SHP77 treated with DMSO at 0.1 percent for 48 hours (cell line): ENCODE measurements at regions not wholly inside any gene's neighbourhood (a gene's known extent, or its start where the extent isn't known, plus 50 kb on each side); places are given as distances from the start of the nearest gene placed in this dataset.
A peak's percentile ranks its signal among the peaks of the same experiment; 100 is the strongest.
"Not testable (repeated sequence)": the region's sequence is repeated elsewhere in the genome, so short reads cannot be mapped to it uniquely, and the experiment has no call there.

Experiments used
- DNase-seq: peaks from one replicate; lab custom pipeline; 2025; lab: John Stamatoyannopoulos, UW

DNA sequence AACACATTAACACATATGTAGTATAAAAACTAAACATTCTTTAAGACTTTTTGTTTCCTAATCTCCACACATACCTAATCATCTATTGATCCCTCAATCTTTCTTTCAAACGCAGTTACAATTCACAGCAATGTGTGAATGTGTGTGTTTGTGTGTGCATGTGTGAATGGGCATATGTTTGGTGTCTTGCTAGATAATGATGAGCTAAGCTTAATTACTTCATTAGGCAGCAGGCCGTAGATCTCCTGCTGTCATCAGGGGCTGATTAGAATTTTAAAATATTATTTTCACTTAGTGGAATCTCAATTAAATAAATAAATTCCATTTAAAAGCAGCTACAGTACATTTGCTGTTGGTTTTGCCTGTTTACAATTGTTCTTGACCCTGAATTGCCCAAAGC, 187.8 kb upstream of the LHX8 start:
- DNase-seq, result no peak

DNA sequence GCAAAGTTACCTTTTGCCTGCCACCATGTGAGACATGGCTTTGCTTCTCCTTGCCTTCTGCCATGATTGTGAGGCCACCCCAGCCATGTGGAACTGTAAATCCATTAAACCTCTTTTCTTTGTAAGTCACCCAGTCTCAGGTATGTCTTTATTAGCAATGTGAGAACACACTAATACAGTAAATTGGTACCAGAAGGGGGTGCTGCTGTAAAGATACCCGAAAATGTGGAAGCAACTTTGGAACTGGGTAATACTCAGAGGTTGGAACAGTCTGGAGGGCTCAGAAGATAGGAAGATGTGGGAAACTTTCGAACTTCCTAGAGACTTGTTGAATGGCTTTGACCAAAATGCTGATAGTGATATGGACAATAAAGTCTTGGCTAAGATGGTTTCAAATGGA, 184.8 kb upstream of the LHX8 start:
- DNase-seq, result not testable (repeated sequence)

DNA sequence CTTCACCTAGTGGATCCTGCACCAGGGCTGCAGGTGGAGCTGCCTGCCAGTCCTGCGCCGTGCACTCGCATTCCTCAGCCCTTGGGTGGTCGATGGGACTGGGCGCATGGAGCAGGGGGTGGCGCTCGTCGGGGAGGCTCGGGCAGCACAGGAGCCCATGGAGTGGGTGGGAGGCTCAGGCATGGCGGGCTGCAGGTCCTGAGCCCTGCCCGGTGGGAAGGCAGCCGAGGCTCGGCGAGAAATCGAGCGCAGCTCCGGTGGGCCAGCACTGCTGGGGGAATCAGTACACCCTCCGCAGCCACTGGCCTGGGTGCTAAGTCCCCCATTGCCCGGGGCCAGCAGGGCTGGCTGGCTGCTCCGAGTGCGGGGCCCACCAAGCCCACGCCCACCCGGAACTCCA, 182.2 kb upstream of the LHX8 start:
- not testable (repeated sequence) for DNase-seq

DNA sequence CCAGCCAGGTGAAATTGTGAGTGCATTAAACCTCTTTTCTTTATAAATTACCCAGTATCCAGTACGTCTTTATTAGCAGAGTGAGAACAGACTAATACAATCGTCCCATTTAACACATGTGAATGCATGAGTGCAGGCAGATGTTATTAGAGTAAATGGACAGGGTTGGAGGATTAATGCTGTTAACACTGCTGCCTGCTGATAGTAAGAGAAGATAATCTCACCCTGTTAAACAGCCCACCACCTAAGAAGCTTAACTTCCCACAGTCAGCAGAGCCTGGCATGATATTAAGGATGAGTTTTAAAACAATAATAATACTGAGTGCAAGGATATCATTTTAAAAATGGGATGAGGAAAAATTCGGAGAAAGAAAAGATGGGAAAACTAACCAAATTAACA, 181.4 kb upstream of the LHX8 start:
- no peak for DNase-seq

DNA sequence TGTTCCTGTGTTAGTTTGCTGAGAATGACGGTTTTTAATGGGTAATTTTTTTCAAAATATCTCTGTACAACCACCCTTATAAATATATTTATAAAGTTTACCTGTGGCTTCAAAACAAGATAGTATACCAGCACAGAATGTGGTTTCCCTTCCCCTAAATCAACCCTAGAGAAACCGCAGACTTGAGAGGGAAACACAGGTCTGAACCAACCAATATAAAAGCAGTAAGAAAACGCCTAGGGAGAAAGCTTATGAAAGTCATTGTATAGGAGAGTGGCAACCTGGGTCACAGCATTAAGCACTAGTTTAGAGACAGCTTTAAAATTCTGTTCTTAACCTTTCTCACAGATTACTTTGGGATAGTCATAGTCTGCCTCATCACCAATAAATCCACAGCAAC, 180.6 kb upstream of the LHX8 start:
- DNase-seq, result no peak

DNA sequence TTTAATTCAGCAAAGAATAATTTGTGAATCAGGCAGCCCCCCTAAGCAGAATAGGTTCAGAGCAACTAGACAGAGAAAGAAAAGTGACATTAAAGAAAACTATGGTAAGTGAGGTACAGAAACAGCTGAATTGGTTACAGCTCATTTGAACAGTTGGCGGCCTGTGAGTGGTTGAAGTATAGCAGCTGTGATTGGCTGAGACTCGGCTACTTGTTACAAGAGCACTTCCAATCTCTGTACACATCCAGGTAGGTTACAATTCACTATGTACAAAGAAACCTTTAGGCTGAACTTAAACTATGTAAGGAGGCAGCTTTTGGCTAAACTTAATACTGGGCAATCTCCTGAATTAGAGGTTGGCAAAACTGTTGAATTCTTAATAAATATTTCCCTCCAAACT, 171.1 kb upstream of the LHX8 start:
- DNase-seq, result no peak

DNA sequence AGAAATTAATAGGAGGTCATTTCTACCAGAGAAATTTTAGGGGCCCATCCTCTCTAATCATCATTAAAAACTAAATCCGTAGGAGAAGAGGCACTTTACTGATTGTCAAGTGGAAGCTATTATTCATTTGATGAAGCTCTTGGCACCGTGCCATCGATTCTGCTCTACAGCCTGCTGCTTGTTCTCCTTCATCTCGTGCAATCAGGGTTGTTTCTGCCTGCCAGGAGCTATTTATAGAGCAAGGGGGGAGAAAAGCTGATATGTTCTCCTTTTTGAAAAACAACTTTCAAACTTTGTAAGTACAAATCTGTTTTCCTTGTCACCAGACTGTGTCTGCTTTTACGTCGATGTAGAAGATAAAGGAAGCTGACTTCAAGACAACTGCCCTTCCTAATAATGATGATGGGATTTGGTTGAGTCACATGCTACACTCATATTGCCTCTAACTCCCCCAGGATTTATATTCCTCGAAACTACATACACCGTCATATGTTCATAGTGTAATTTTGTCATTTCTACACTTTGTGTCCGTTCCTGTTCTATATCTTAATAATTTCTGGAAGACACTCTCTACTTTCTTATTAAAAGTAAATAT, 169.6 kb upstream of the LHX8 start:
- DNase-seq, result peak; percentile 87

DNA sequence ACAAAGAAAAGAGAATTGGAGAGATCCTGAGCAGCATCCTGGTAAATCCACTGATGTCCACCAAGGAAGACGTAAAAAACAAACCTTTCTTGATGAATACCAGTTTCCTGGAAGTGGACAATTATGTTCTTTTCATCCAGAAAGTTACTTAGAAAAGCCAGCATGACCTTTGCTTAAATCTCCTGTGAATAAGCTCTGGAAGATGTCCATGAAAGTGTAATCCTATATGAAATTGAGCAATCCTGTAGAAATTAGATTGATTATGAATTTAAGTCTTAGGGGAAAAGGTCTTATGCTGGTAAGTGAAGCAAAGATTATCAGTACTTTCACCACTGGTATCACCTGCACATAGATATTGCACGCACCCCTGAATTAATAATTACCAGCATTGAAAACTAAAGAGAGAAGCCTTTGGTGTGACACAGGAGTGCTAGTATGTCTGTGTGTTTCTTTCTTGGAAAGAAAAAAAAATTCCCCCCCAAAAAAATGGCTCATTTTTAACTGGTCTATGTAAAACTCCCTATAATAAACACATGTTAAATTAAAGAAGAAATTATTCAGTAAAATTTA, 164.5 kb upstream of the LHX8 start:
- DNase-seq, result no peak

DNA sequence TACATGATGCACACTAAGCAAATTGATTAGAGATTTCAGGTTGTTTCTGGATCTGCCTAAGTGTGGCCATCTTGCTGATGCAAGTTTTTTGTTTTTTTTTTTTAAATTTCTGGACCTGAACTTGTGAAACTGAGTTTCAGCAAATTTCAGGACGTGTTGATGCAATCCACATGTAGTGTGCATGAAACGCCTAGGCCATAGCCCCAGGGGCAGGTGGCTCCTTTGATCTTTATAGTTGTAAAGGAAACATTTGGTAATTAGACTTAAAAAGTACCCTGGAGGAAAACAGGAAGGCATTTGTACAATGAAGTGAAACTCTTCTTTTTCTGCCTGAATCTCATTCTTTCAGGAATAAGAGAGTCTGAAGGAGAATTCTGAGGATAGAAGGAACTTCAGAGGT, 162.2 kb upstream of the LHX8 start:
- no peak for DNase-seq

DNA sequence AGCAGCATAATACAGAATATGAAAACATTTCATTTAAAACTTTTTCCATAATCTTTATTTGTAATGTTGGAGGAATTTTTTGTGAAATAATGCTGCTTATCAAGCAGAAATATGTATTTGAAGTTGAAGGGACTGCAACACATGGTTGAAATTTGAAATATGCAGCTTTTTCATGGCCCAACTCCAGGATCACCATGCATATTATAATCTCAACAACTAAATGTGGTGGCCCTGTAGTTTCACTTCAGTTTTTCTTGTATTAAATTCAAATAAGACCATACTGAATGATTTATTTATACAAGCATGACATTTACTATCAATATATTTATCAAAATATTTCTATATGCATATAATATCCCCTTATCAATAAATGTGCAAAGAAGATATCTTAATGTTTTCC, 157.7 kb upstream of the LHX8 start:
- no peak for DNase-seq

DNA sequence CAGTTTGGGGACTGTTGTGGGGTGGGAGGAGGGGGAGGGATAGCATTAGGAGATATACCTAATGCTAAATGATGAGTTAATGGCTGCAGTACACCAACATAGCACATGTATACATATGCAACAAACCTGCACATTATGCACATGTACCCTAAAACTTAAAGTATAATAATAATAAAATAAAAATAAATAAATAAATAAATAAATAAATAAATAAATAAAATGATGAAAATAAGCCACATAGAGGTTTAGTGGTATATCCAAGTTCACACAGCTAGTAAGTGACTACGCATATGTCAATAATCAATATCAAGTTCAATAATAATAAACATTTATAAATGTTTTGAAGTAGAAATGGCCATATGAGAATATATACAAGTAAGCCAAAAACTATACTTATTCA, 141.7 kb upstream of the LHX8 start:
- not testable (repeated sequence) for DNase-seq

DNA sequence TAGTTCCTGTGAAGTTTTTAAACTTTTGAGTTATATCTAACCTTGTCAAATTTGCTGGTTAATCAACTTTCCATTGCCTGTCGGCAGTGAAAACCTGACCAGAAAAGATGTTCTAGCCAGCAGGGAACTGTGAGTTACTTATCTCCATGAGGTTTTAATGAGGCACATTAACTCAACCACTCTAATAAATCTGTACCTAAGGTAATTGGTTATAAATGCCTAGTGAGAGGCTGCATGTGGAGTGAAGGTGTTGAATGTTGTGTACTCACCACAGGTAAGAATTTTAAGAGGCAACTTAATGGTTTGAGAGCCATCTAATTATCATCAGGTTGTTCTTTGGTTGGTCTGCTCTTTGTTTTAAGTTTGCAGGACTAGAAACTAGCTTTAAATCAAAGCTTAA, 138.4 kb upstream of the LHX8 start:
- no peak for DNase-seq

DNA sequence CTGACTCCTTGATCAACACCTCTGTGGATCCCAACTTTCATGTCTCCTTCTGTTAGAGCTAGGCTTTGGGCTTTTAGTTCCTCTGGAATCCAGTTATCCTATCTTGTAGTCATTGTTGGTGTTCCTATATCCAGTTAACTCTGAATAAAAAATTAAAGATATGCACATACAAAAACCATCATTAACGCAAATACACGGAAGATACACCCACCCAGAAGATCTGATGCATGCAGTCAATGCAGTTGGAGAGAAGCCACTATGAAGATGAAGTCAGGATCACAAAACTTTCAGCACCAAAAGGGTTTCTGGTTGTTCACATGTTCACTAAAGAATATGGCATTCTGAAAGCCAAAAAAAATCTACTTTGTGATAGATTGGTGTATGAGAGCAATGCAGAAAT, 123.6 kb upstream of the LHX8 start:
- no peak for DNase-seq

DNA sequence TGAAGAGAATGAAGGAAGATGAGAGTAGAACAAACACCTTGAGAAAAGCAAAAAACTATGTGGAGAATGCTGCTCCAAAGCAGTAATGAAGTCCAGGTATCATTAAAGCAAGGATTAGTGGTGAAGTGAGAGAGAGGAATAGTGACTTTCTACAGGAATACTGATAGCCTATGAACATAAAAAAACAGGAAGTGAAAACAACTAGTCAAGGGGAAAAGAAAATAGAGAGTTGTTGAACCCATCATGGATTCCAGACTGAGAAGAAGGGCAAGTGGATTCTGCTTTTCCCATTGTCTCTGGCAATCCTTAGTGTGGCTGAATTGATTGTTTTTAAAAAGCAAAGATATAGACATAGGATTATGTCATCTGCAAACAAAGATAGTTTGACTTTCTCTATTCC, 119.9 kb upstream of the LHX8 start:
- DNase-seq, result no peak

DNA sequence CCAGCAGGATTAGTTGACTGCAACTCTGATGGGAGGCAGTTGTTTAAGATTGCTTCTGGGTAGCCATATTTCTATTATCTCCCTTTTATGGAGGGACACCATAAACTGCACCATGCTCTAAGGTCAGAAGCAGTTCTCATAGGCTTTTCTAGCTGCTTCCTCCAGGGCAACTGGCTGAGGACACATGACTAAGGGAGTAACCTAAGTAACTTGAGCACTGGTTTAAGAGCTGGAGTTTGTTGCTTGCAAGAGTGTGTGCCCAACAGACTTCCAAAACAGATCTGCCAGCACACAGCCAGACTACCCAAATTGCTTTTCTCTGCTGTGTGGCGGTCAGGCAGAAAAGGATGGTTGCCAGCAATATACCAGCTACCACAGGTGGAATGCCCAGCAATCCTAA, 111.2 kb upstream of the LHX8 start:
- no peak for DNase-seq

DNA sequence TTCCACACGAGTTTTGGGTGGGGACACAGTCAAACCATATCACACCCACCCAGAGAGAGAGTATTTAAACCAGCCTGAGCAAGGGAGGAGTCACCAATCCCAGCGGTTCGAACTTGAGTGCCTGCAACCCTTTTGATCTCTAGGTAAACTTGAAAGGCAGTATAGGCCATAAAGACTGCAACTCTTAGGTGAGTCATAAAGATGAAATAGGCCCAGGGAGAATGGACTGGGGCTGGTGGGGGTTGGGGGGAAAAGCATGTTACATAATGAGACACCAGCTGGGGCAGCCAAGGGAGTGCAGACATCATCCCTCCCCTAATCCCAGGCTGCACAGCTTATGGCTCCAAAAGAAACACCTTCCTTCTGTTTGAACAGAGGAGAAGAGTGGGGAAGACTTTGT, 99.8 kb upstream of the LHX8 start:
- DNase-seq, result no peak

DNA sequence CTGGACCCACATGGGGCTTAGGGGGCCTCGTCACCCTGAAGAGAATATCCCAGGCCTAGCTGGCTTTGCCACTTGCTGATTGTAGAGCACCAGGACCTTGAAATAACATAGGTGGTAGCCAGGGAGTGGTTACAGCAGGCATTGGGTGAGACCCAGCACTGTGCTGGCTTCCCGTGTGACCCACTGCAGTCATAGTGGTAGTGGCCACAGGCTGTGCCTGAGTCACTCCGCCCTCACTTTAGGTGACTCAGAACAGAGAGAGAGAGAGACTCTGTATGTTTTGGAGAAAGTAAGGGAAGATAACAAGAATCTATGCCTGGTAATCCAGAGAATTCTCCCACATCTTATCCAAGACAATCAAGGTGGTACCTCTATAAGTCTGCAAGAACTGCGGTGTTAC, 98.7 kb upstream of the LHX8 start:
- DNase-seq, result no peak

DNA sequence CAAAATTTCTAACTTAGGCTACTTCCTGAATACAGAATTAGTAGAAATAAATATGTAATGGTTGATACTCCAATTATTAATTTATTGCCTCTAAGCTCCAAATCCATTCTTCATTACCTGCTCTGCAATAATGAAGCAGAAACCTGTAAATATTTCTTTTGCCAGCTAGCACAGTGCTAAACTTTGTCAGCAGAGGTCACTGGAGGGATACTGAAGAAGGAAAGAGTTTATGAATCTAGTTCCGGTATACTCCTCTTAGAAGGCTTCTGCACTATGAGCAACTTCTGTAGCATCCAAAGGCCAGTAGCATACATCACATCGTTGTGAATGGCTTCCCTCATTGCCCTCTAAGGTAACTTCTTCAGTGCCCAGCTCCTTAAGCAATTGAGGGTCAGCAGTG, 81.0 kb upstream of the LHX8 start:
- DNase-seq, result no peak

DNA sequence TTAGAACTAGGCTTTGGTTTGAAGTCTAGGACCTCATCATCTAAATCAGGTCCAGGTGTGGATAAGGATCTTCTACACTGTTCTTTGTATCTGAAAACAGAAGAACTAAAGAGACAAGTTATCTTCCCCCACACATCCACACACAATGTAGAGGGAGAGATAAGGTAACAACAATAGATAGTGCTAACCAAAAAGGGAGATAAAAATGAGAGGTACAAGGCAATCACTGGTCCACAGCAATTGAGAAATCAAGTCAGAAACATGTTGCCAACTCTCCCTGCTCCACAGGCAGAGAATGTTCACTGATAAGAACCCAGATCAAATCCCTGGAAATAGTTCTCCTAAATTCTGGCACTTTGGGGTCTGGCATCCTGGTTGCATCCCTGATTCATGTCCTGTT, 75.8 kb upstream of the LHX8 start:
- DNase-seq, result no peak

DNA sequence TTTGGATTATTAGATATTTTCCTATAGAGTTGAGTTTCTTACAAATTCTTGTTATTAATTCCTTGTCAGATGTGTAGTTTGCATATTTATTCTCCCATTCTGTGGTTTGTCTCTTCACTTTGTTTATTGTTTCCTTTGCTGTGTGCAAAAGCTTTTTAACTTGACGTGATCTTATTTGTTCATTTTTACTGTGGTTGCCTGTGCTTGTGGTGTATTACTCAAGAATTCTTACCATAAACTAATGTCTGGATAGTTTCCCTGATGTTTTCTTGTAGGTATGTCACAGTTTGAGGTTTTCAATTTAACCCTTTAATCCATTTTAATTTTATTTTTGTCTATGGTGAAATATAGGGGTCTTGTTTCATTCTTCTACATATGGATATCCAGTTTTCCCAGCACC, 72.1 kb upstream of the LHX8 start:
- no peak for DNase-seq

DNA sequence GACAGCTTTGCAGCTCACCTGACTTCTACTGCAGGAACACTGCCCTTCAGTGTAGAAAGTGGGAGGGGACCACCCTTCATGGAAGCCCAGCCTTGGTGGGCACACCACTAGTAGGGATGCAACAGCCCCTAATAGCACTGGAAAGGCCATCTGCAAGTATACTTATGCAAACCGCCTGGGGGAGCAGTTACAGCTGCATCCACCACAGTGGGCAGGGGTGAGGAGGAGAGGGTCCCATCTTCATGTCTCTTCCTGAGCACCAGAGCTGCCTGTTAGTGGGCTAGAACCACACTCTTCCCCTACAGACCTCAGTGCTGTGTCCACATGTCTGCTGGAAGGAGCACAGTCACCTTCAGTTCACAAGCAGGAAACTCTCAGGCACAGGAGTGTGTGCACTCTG, 66.2 kb upstream of the LHX8 start:
- DNase-seq, result no peak

DNA sequence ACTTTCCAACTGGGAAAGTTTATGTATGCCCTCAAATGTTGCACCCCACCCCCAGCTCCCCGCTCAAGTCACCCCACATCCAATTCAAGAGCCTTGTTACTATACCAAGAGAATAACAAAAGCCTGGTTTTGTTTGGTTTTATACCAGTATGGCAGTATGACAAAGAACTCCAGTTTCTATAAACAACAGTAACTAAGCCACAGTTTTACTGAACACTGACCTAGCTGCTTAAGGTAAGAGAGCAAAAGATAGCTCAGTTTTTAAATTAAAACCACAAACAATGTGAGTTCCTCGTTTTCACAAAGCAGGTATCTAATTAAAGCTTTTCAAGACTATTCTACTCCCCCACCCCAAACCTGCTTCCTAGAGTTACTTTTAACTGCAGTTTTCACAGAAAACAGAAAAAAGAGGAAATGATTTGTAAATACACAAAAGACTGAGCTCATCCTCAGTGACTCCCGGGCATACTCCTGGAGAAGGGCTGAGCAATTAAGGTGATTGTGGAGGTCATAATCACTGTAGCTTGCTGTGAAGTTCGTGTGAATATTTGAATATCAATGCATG, 59.3 kb upstream of the LHX8 start:
- no peak for DNase-seq

DNA sequence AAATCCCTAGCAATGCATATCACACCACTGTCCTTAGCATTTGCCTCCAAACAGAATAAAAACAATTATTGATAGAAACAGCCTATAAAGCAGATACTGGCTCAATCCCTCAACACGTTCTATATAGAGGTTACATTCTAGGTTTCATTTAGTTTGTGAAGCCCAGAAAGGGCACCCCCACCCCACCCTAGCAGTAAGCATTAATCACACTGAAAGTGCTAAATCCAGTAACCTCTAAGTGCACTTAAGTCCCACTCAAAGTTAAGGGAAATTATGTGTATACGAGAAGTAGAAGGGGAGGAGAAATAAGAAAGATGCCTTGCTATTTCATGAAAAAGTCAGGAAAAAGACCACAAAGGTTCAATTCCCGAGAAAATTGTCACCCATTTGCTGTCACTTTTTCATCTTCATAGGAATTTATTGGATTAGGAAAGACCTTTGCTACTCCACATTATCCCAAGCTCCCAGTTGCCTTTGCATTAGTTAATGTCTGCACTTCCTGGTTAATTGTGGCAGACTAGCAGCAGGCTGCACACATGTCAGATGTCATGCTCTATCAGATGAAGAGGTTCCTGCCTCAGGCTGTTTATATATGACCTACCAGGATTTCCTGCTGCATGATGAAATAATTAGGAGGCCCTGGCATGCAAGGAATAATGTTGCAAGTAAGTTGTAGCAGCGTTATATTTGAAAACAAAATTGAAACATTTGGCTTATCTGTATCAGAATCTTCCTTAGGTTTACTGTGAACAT, 54.5 kb upstream of the LHX8 start:
- DNase-seq, result no peak

DNA sequence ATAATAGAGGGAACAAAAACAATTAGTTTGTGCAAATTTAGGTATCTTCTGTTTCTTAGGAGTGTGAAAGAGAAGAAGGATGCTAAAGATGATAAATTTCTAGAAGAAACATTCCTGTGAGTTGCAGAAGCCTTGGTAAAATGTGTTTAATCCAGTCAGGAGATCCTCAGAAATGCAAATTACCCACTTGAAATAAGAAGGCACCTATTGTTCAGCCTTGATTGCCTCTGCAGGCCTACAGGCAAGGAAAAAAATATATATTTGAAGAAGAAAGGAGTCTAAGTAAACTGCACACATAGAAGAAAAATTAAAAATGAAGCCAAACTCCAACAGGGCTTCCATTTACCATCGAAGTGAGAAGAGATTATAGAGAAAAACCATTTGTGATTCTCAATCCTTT, 51.0 kb upstream of the LHX8 start:
- no peak for DNase-seq
